ENCODE measurements at regions not wholly inside any gene's neighbourhood (a gene's known extent, or its start where the extent isn't known, plus 50 kb on each side); places are given as distances from the start of the nearest gene placed in this dataset.

DNA sequence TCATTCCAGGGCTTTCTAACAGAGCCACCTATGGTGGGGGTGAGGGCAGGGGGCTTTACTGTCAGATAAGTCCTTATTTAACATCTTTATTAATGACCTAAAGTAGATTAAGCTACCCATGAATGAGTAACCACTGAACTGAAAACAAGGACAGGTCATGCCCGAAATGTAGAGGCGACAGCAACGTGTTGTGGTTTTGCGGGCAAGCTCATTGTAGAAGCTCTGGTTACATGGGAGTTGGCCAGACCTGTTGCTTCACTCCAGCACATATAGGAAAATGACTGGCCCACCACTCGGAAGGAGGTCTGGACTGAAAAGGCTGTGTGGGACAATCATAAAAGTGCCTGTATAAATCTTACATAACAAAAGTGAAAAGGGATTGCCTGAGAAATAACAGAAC is 109.6 kb upstream of the NDP start:
- H3K4ac ChIP-seq (ENCODE audit: low read depth, low read length): no peak overlapping the region
- no peak overlapping the region for H3K18ac ChIP-seq (ENCODE audit: low read depth, low read length)
- H3K9me1 ChIP-seq (ENCODE audit: insufficient read depth, low read length): no peaks in the 10 kb centered on the region
- no peak overlapping the region for H2BK5ac ChIP-seq (ENCODE audit: low read depth, low read length, poor library complexity, severe bottlenecking)
- no peak overlapping the region for H3K4me3 ChIP-seq (ENCODE audit: insufficient read depth, low read depth, low read length)
- no peak overlapping the region for H4K5ac ChIP-seq (ENCODE audit: low read depth, low read length)
- H2BK15ac ChIP-seq (ENCODE audit: low read depth, low read length): no peak overlapping the region
- H2BK120ac ChIP-seq (ENCODE audit: low read depth, low read length): no peak overlapping the region
- no peaks in the 10 kb centered on the region for H3K9me3 ChIP-seq (ENCODE audit: control insufficient read depth, insufficient read depth, low read length)
- no peaks in the 10 kb centered on the region; the same call in none of the 2 replicates for H3K27me3 ChIP-seq (ENCODE audit: control insufficient read depth, insufficient read depth, low read length)
- no TSS peak for BruUV-seq (replicated peaks)
- ChIA-PET POLR2A (ENCODE audit: unreplicated experiment) (no interaction called here), CTCF (no interaction called here)
- DNase-seq (no peak), ATAC-seq (ENCODE audit: low read depth) (no peak)
- H4K91ac ChIP-seq (ENCODE audit: insufficient read depth, low read depth, low read length): no peak overlapping the region
- H3K14ac ChIP-seq (replicated peaks; ENCODE audit: low read depth, low read length): no peak overlapping the region
- dilution Hi-C loops (cut with HindIII; ENCODE audit: low sequenced_read_pairs, unreplicated experiment): no loop called here
- no peak overlapping the region for H3K27ac ChIP-seq (ENCODE audit: insufficient read depth, low read length)
- no peak overlapping the region for H2BK20ac ChIP-seq (ENCODE audit: low read depth, low read length)
- H3K23ac ChIP-seq (ENCODE audit: low read depth, low read length): no peak overlapping the region
- WGBS, 2 experiments (ENCODE audit: extremely low coverage in 2 of 2, insufficient read length in 1 of 2): no CpG with 5 or more reads among the region's 5 CpGs
- no peaks in the 10 kb centered on the region for H4K20me1 ChIP-seq (ENCODE audit: insufficient read depth, low read length)
- no peak for TF ChIP-seq RAD21 (IDR thresholded peaks at IDR 0.05; ENCODE audit: low read length)
- TF ChIP-seq MXI1 (IDR thresholded peaks at IDR 0.05; ENCODE audit: borderline replicate concordance, low read depth, low read length): no peak
- TF ChIP-seq RFX5 (IDR thresholded peaks at IDR 0.05; ENCODE audit: low read depth, low read length): no peak
- no peak for TF ChIP-seq SMC3 (IDR thresholded peaks at IDR 0.05; ENCODE audit: low read depth, low read length)
- no peak for TF ChIP-seq NFE2L2 (IDR thresholded peaks at IDR 0.05; ENCODE audit: low read depth, low read length)
- TF ChIP-seq CEBPB (IDR thresholded peaks at IDR 0.05; ENCODE audit: low read depth, low read length): no peak
- no peak overlapping the region for H2AK5ac ChIP-seq (ENCODE audit: low read depth, low read length)
- H2AK9ac ChIP-seq (replicated peaks; ENCODE audit: low read depth, low read length, poor library complexity): no peak overlapping the region
- H3K36me3 ChIP-seq (ENCODE audit: control insufficient read depth, insufficient read depth, low read length): no peaks in the 10 kb centered on the region
- H3K56ac ChIP-seq (ENCODE audit: extremely low read depth, insufficient read depth, low read length): no peak overlapping the region
- no peak overlapping the region for H3K4me2 ChIP-seq (ENCODE audit: low read depth, low read length)
- H3K4me1 ChIP-seq (ENCODE audit: control insufficient read depth, insufficient read depth, low read length): no peaks in the 10 kb centered on the region
- intact Hi-C loops (cut with micrococcal nuclease): no loop called here
- H2AFZ ChIP-seq (replicated peaks; ENCODE audit: low read length, poor library complexity): no peak overlapping the region
- no peaks in the 10 kb centered on the region for H3K79me1 ChIP-seq (ENCODE audit: low read depth in 1 of 2, low read length in 2 of 2)
- H4K8ac ChIP-seq (ENCODE audit: low read depth in 2 of 2, low read length in 2 of 2): no peak overlapping the region
- in situ Hi-C loops (cut with MboI; ENCODE audit: low sequenced_read_pairs): no loop called here
- no peak overlapping the region for H3K9ac ChIP-seq (ENCODE audit: low read depth, low read length)

Data from IMR-90 (cell line).